ENCODE measurements at regions not wholly inside any gene's neighbourhood (a gene's known extent, or its start where the extent isn't known, plus 50 kb on each side); places are given as distances from the start of the nearest gene placed in this dataset.
"Not testable (repeated sequence)": the region's sequence is repeated elsewhere in the genome, so short reads cannot be mapped to it uniquely, and the experiment has no call there.

- CTCF ChIA-PET = no interaction called here
- POLR2A ChIA-PET = no interaction called here
Measured at GRCh38 chr19:28331596-28331995, 881.4 kb downstream of the UQCRFS1 start.

- ChIA-PET POLR2A (no interaction called here), CTCF (no interaction called here)
Measured at GRCh38 chr19:28330831-28331230, 882.1 kb downstream of the UQCRFS1 start.

DNA sequence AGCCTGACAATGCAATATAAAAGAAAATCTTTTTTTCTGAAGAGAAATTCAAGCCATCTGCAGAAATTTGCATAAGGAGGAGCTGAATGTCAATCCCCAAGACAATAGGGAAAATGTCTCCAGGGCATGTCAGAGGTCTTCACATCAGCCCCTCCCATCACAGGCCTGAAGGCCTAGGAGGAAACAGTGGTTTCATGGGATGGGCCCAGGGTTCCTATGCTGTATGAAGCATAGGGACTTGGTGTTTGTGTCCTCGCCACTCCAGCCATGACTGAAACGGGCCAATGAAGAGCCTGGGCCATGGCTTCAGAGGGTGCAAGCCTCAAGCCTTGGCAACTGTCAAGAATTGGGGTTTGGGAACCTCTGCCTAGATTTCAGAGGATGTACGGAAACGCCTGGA is 883.5 kb downstream of the UQCRFS1 start:
- POLR2A ChIA-PET = no interaction called here
- CTCF ChIA-PET = no interaction called here

- ChIA-PET CTCF (no interaction called here), POLR2A (no interaction called here)
Measured at GRCh38 chr19:28327905-28328304, 885.0 kb downstream of the UQCRFS1 start.

DNA sequence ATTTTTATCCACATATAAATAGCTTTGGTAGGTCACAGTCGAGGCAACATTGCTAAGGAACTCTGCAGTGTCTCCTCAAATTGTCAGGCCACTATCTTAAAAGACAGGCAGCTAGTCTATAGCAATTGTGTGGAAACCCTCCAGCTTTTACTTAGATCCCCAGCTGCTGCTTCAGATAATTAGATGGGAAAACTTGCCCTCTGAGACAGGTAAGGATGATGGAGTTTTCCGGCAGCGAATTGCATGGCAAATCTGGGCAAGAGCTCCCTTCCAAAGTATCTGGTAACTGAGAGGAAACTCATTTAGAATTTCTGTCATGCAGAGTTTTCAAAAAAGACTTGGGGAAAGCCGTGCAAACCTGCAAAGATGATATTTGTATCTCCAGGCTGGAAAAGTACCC is 886.2 kb downstream of the UQCRFS1 start:
- CTCF ChIA-PET = no interaction called here

GRCh38 chr19:28324275-28325060 is 888.5 kb downstream of the UQCRFS1 start:
- ChIA-PET CTCF (no interaction called here), POLR2A (no interaction called here)

More for the DNA sequence above, 886.2 kb downstream of the UQCRFS1 start:
- POLR2A ChIA-PET = no interaction called here

- ChIA-PET CTCF (no interaction called here), POLR2A (no interaction called here)
Measured at GRCh38 chr19:28322945-28323344, 890.0 kb downstream of the UQCRFS1 start.

GRCh38 chr19:28322491-28322890 is 890.5 kb downstream of the UQCRFS1 start:
- POLR2A ChIA-PET = no interaction called here

GRCh38 chr19:28319918-28320317 is 893.0 kb downstream of the UQCRFS1 start:
- POLR2A ChIA-PET = no interaction called here
- CTCF ChIA-PET = no interaction called here

More at GRCh38 chr19:28322491-28322890, 890.5 kb downstream of the UQCRFS1 start:
- CTCF ChIA-PET = no interaction called here

GRCh38 chr19:28319227-28319626 is 893.7 kb downstream of the UQCRFS1 start:
- POLR2A ChIA-PET = no interaction called here
- CTCF ChIA-PET = no interaction called here

DNA sequence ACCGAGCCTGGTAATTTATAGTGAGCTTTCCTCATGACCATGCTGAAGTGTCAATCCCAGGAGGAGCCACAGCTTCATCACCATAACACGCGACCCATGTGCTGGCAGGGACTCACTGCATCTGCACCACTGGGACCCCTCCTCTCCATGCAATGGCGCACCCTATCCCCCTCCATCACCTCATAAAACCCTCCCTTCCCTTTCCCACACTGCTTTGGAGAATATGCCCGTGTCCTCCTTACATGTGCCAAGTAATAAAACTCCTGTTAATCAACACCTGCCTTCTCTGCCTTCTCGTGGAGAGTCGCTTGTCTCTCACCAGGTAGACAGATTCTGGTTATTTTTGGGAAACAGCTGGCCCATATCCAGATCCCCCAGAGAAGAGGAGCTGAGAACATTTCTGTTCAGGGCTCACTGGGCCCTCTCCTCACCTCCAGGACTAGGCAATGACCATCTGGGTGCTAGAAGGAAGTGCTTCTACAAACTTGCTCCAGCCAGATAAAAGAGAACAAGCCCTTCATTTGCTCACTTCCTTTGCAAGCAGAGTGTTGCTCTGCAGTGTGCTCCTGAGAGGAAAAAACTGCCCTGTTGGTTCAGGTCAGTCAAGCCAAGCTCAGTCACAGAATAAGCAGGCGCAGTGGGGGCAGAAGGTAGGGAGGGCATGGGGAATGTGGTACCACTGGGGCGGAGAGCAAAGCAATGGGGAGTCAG is 894.3 kb downstream of the UQCRFS1 start:
- ChIA-PET CTCF (no interaction called here), POLR2A (no interaction called here)

DNA sequence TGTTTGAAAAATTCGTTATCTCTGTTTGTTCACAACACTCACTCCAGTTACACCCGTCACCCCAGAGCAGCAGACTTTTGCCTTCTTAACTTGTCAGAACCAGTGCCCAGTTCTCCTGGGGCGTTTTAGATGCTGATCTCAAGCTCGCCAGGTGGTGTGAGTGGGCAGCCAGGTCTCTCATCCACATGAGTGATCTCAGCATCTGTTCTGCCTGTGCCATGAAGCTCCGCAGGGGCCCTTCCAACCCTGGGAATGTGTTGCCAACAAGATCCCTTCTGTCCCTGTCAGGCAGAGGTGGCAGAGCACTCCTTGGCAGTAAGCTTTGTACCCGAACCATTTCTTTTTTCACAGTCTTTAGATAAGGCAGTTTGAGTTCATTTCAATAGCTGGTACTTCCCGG is 896.5 kb downstream of the UQCRFS1 start:
- POLR2A ChIA-PET = no interaction called here
- CTCF ChIA-PET = no interaction called here

- CTCF ChIA-PET = no interaction called here
- POLR2A ChIA-PET = no interaction called here
Measured at GRCh38 chr19:28314756-28315155, 898.2 kb downstream of the UQCRFS1 start.

- ChIA-PET CTCF (no interaction called here), POLR2A (no interaction called here)
Measured at GRCh38 chr19:28314287-28314686, 898.7 kb downstream of the UQCRFS1 start.

DNA sequence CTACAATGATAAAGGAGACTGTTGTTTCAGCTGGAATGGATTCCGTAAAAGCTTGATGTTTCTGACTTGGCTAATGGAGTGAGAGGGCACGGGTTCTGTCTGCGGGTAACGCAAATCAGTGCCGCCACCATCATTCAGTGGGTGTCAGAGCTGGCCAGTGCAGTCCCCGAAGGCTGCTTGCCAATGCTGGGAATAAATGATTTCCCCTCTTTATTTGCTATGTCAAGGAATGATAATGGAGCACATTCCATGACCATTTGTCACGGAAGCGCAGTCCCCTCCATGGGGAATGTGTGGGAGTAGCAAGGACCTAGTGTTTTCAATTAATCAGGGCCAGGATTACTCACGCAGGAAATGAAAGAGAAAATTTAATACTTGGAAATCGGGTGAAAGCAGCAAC is 899.3 kb downstream of the UQCRFS1 start:
- CTCF ChIA-PET = no interaction called here

GRCh38 chr19:28312269-28312668 is 900.7 kb downstream of the UQCRFS1 start:
- ChIA-PET POLR2A (no interaction called here), CTCF (no interaction called here)

More for the DNA sequence above, 899.3 kb downstream of the UQCRFS1 start:
- POLR2A ChIA-PET = no interaction called here

- CTCF ChIA-PET, POLR2A ChIA-PET: not testable (repeated sequence)
Measured at GRCh38 chr19:28310829-28311228, 902.1 kb downstream of the UQCRFS1 start.

GRCh38 chr19:28309070-28309469 is 903.9 kb downstream of the UQCRFS1 start:
- ChIA-PET POLR2A (no interaction called here), CTCF (no interaction called here)

DNA sequence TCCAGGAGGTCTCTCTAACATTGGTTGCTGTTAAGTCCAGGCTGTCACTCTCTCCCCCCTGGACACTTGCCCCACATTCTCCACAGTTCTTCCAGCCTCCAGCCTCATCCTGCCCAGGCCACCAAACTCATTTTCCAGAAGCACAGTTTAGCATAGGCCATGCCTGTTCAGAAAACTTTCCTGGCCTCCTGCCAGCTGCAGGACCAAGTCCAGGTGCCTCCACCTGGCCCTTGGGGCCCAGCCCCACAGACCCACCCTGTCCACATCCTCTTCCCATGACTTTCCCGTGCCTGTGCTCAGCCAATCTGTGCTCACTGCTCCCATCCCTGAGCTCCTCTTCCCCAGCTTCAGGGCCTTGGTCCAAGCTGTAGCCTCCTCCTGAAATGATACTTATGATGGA is 905.0 kb downstream of the UQCRFS1 start:
- ChIA-PET CTCF (no interaction called here), POLR2A (no interaction called here)

DNA sequence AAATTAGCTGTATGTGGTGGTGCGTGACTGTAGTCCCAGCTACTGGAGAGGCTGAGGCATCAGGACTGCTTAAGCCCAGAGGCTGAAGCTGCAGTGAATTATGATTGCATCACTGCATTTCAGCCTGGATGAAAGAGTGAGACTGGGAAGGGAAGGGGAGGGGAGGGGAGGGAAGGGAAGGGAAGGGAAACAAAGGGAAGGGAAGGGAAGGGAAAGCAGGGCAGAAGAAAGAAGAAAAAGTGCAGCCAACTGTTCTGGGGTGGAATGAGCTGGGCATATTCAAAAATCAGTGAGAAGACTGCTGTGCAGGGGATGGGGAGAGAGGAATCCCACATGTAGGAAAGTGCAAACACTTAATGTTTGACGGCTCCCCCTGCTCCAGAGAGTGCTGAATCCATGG is 905.5 kb downstream of the UQCRFS1 start:
- ChIA-PET POLR2A (no interaction called here), CTCF (no interaction called here)

GRCh38 chr19:28305513-28305912 is 907.4 kb downstream of the UQCRFS1 start:
- CTCF ChIA-PET = no interaction called here
- POLR2A ChIA-PET = no interaction called here

GRCh38 chr19:28303502-28303901 is 909.4 kb downstream of the UQCRFS1 start:
- CTCF ChIA-PET = no interaction called here
- POLR2A ChIA-PET = no interaction called here

Data from activated CD8-positive, alpha-beta memory T cell treated with anti-CD3 and anti-CD28 coated beads for 36 hours (primary cell).